A172 (cell line): ENCODE measurements at regions not wholly inside any gene's neighbourhood (a gene's known extent, or its start where the extent isn't known, plus 50 kb on each side); places are given as distances from the start of the nearest gene placed in this dataset.

Experiments used
- DNase-seq: peaks from one replicate; pipeline ENCODE4 v3.0.0-alpha.2; 2015; ENCODE audit warnings: low spot score

DNA sequence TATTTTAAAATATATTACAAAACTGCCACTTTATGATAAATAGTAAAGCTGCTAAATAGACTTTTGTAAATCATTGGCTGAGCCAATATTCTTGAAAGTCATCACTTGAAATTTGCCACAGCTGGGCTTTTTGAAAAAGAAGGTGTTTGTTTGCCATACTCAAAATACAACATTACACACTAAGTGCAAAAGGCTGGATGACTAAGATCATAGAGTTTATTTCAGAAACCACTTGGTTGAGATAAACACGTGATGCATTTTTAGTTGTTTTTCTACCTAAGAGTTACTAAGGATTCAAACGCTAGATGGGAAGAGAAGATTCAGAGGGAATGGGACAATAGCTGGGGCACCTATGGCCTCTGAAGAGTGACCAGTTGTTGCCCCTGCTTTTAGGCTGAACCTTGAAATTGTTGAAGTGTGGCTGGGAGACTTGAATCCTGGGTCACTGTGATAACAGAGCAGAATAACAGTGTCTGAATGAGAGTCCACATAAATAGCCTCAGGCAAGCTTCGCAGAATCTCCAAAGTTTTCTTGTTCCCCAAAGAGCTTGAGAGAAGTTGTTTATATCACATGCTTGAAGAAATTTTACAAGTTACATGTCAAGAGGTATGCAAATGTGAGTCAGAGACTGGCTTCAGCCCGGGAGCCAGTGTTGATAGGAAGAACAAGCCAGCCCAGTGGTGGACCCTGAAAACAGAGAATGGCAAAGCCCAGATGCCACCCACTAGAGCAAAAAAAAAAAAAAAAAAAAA, 409.8 kb downstream of the GPD2 start:
- no peak for DNase-seq

DNA sequence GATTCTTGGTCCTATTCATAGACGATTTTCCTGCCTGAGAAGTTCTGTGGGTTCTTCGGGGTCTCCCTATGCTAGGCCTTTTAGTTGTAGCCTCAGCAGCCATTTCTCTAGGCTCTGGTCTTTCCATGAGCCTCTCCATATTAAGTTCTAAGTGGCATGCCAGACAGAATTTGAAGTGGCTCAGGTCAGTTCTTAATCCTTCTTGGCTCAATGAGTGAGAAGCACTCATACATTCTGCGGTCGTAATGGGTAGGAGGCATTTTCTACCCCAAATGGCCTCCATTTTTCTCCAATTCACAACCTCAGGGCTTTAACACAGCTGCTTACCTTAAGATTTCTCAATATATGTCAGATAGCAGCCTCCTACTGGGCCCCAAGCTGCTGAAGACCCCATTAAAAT, 405.3 kb upstream of the GALNT5 start:
- no peak for DNase-seq

DNA sequence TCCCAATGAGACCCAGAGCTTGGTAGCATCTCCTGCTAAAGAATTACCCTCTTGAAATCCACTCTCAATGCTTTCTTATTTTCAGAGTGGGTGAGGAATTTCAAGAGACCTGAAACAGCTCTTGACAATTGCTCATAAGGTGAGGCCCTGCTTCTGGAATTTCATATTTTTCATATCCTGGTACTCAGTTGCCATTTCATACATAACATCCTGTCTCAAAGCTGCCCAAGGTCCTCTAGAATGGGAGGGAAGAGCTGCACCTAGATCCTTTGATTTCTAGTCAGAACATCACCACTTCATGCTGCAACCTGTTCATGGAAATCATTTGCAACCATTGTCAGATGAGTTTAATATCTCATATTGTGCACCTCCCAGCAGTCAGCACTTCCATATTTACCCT, 404.8 kb upstream of the GALNT5 start:
- no peak for DNase-seq

DNA sequence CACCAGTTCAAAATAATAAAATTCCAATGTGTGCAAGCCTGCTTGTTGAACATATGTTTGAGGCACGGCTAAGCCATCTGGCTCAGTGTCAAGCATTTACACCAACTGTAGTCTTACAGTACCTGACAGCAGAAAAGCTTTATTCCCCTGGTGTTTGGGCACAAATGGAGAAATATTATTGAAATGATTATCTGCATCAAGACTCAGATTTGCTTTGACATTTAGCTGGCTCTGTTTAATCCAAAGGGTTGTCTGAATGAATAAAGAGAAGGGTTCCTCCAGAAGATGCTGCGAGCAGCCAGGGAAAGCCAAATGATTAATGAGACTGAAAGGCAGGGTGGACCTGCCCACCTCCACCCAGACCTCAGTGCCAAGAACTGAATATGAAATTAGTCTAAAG, 393.2 kb upstream of the GALNT5 start:
- DNase-seq, result no peak

DNA sequence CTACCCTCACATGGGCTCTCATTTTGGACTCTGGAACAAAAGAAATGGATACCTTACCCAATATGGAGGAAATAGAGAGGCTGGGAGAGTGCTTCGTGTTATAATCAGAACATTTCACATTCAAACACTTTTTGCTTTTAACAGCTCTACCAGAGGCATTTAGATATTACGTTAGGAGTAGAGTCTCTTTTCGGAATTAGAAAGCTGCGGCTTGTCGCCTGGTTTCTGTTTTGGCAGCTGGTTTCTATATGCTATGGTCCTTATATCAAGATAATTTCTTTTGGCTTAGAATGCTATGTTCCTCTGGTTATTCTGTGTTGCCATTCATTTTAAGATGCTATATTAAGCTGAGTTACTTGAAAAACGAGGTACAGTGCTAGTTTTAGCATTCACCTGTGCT, 392.8 kb upstream of the GALNT5 start:
- no peak for DNase-seq

DNA sequence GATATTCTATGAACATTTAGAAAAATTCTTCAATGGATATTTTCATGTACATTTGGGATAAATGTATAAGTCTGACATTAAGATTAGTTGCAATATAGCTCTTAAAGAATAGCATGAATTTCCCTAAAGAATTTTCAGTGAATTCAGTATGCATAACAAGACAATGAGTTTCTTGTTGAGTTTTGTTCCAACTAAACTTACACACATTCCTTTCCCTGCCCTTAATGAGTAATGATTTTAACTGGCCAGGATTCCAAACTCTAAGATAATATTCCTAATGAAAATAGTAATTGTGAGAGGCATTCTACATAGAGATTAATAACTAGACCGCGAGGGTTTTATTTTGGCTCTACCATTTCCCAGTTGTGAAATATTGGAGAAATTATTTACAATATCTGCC, 390.3 kb upstream of the GALNT5 start:
- no peak for DNase-seq

DNA sequence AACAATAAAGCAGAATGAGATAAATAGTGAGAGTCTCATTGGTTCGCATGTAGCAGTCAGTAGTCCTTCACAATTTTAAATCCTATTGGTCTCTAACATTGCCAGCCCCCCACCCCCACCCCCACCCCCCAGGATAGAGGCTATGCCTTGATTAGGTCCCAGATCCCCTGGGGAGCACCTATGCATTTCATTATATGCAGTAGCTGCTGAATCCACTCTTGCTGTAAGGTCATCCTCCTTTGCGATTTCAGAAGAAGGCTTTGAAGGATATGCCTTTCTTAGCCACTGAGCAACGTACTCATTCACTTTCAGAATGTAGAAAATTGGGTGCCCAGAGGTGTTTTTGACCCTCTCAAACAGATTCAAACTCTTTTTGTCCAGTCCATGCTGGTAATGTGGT, 382.8 kb upstream of the GALNT5 start:
- no peak for DNase-seq

DNA sequence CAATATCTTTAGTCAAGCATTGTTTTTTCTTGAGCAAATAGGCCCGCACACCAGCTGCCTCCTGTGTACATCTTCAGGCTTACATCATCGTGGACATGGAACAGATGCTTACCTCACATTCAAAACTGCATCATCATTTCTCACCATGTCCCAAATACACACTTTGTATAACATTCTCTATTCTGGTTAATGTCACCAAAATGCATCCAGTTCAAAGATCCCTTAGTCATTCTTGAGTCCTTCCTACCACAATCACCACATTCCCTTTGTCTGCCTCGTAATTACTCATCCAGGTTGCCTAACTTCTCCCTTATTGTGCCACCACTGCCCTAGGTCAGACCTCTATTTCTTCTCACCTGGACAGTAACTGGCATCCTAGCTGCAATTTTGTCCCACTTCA, 373.7 kb upstream of the GALNT5 start:
- peak; percentile 60 for DNase-seq

DNA sequence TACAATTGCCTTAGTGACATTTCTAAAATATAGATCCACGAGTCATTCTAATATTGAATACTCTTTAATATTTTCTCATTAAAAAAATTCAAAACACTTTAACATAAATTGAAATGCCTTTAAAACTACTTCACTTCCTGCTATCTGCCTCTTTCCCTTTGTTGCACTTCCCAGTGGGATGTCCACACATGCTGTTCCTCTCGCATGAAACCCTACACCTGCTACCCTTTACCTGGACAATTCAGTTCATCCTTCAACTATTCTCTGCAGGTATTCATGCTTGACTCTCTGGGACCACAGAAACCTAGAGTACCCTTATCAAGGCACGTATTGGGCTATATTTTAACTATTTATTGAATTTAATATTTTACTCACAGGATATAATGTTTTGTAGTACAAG, 373.3 kb upstream of the GALNT5 start:
- no peak for DNase-seq

DNA sequence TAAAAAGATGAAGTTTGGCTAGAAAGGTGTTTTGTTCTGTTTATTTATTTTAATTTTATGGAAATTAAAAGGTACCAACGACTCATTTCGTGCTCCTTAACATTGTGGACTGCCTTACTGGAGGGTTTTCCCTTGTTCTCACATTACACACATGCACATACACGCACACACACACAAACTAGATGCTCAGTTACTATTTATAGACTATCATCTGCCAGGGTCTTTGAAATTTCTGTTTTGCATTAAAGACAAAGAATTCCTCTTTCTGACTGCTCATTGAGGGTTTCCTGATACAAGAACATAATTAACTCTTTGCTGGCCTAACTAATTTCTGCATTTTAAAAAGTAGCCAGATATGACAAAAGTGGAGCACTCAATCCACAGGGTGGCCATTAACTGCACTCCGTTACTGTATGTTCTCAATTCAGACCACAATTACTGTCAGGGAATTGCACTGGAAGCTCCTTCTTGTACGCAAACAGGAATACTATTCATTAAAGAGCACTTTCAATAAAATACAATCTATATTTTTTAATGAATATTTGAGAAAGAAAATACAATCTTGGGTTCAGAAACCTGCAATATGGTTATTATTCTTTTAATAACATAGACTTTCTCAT, 366.9 kb upstream of the GALNT5 start:
- no peak for DNase-seq

DNA sequence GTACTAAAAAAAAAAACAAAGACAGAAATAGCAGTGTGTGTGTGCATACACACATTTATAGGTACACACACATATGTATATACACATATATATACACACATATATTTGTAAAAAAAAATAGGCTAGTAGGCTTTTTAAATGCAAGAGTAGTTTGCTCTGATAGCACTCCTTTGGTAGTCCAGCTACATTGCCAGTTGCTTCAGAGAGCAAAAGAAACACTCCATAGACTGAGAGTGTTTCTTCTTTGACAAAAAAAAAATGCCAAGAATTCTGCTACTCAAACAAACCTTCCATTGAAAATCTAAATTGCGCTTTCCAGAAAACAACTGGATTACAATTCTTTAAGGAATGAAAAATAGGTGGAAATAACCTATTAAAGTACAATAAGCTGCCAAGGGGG, 365.9 kb upstream of the GALNT5 start:
- DNase-seq, result no peak

DNA sequence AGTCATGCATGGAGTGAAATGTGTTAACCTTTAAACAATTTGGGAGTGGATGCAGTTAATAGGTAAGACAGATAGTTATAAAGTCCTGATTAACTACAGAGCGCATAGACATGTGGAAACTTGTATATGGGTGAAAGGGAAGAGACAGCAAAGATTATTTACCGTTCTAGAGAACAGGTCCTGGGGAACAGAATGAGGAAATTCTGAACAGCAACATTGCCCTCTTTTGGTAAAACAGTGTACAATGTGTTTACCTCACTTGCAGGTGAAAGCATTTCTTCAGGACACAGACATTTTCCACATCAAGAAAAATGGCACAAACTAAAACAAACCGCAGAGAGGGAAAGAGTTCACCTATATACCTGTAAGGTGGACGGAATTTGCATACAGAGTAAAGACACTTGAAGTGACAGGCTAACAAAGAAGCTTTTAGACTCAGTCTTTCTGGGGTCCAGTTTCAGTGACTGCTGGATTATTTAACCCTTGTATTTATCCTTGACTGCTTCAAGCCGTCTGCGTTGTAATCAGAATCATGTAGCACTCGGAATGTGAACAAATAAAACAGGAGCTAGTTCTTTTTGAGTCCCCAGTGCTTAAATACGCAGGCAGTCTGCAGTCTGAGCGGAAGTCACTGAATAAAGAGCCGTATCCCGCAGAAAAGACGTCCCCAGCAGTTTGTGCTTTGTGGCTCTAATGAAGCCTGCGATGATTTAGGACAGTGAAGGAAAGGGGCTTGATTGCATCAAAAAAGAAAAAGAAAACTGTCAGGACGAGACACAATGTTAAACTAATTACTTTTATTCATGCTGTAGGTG, 364.8 kb upstream of the GALNT5 start:
- peak; percentile 62 for DNase-seq

DNA sequence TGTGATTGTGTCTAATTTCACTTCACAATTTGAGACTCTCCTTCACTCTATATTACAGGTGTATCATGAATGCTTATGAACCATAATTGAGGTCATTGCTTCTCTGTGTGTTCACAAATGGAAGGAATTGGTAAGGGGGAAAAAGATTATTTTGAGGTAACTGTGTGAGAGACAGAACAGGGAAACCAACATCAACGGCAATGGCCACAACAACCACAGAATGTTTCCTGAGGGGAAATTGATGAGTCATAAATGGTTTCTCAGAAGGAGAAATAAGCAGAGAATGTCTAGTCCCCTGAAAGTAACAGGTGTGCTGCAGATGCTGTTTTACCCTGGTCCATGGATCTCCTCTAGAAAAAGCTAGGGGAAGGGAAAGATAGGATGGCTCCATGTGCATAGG, 361.2 kb upstream of the GALNT5 start:
- DNase-seq, result peak; percentile 56

DNA sequence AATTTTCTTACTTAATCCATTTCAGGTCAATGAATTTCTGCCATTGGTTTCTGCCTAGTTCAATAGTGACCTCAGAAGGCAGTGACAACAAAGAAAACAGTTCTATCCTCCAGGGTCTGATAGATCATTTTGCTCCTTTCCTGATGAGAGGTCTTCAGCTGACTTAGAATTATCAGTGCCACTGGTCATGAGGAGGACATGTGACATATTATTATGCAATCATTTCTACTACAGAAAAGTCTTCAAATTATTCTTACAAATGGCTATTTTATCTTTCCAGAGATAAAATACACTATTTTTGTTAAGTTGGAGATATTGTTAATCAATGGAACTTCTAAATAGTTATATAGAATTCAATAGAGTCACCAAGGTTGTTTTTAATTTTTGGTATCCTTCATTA, 360.0 kb upstream of the GALNT5 start:
- DNase-seq, result no peak

DNA sequence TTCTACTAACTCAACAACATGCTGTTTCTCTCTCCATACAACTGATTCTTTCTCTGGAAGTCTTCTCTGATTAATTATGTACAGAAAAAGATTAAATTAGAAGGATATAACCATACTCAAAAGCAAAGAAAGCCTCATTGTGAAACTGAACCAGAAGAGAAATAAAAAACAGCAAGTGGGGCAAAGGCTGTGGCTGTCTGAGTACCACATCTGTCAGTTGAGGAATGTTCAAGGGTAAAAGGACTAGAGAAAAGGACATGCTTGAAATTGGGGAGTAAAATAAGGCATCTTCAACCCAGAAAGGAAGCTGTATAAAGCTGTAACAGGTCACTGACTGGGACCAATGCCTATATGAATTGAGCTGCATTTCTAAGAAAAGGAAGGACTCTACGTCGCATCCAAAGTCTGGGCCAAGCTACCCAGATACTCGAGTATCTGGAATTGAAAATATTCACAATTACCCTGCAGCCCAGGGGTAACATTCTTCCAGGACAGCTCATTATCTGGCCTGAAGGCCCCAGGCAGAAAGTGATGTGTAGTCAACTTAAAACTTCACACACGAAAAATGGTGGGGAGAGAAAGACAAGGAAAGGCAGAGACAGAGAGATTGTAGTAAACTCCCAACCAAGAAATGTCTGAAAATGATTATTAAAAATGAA, 356.0 kb upstream of the GALNT5 start:
- DNase-seq, result no peak

DNA sequence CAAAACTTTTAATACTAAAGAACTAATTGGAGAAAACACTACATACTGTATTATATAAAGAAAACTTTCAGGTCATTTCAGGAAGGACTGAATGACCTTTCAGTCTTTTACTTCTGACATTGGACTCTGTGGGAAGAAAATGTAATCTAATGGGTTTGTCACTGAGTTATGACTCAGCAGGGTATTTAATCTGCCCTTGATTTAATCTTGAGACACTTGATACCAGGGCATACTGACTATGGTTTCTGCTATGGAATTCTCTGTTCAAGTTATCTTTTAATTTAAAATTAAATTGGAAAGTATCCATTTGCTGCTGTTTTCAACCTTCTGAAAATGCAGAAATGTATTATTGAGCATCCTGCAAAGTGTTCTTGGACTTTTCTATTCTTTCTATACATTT, 354.2 kb upstream of the GALNT5 start:
- DNase-seq, result no peak

DNA sequence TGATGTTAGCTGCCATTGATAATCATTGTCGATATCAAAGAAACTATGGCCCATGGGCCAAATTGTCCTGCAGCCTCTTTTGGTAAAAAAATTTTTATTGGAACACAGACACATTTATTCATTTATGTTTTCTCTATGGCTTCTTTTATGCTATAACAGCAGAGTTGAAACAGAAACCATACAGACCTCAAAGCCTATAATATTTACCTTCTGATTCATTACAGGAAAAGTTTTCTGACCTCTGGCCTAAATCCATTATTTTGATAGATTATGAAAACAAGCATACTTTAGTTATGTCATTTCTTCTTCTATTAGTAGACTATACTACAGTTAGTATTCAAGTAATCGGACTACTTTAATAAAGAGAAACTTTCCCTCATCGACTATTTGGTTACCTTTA, 349.7 kb upstream of the GALNT5 start:
- DNase-seq, result no peak

DNA sequence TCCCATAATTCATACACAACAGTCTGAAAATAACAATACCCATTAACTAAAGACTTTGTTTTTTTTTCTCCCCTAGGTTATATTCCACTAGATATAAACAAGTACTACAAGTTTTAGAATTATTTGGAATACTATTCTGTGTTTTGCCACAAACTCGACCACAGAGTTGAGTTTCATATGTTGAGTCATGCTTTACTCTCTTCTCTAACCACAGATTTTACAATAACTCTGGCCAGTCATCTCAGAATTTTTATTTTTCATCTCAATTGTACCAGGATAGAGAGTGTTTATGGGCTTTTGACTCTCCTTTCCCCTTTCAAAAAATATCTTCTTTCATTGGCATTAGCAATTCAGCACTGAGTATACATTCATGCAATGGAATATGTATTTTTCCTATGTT, 348.7 kb upstream of the GALNT5 start:
- peak; percentile 62 for DNase-seq

DNA sequence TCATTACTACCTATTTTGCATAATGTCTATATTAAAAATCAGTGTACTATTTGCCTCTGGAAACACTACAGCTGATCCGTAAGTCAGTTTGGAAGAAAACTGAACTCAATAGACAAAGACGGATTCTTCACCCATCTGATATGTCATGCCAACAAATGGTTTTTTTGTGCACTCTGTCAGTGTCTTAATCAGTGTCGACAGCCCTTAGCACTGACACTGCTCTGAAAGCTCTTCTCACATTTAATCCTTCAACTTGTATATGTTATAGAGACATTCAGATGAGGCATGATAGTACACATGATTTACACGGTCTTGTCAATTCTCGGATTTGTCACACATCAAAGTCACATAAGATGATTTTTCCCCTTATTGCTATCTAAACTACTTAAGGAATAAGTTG, 347.5 kb upstream of the GALNT5 start:
- no peak for DNase-seq

DNA sequence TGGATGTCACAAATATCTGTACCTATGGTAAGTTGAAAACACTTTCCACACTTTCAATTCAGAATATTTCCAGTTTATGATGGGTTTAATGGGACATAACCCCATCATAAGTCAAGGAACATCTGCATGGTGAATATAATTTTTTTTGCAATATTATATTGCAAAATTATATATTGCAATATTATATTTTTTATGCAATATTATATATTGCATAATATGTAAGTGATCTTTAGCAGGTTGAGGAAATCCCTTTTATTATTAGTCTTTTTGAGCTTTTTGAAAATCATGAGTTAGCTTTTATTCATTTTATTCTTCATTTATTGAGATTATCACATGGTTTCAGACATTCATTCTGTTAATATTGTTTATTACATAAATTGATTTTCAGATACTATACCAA, 342.2 kb upstream of the GALNT5 start:
- DNase-seq, result no peak

DNA sequence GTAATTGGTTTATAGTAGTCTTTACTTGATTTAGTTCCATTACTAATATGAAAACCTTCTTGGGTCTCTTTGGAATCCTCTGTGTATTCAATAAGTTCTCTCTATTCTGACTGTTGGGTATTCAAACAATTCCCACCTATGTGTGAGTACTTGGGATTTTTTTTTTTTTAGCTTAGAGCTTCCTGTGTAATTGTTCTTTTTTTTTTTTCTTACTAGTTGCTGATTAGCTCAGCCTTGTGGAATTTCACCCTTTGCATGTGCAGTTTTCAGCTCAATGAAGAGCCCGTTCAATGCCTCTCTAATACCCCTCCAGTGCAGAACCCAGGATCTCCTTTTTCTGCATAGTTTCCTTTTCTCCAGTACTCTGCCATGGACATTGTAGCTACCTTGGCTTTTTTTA, 339.1 kb upstream of the GALNT5 start:
- DNase-seq, result no peak

DNA sequence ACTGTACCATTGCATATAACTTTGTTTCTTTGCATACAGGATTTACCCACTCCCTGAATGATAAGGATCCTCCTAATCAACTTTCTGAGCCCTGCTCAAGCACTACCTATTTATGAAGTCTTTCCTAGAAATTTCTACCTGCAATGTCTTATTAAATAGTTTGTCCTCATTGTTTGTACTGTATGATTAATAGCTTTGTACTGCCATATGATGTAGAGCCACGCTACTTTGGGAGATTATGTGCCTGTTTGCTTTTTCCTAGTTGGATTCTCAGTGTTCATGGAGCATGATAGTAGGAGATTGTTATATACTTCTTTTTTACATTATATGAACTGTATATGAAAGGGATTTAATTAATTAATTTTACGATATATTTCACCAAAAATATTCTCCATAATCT, 327.1 kb upstream of the GALNT5 start:
- no peak for DNase-seq
